Activated CD4-positive, alpha-beta T cell treated with anti-CD3 and anti-CD28 coated beads, Interleukin-2, Interleukin-4, amounts not matched to agents 100 ng/mL and 50 ng/mL, durations not matched to agents 16 hours and 8 hours (primary cell): ENCODE measurements at regions not wholly inside any gene's neighbourhood (a gene's known extent, or its start where the extent isn't known, plus 50 kb on each side); places are given as distances from the start of the nearest gene placed in this dataset.

ENCODE experiments used
- DNase-seq: peaks from one replicate; pipeline ENCODE4 v3.0.0-alpha.2; 2020; ENCODE audit warnings: low spot score

GRCh38 chr20:2237059-2237458 is 58.7 kb upstream of the TGM3 start:
- no peak for DNase-seq

- DNase-seq, result no peak
Measured at GRCh38 chr20:2238601-2239000, 57.2 kb upstream of the TGM3 start.

- no peak for DNase-seq
Measured at GRCh38 chr20:2240835-2241234, 55.0 kb upstream of the TGM3 start.

GRCh38 chr20:2242678-2243077 is 53.1 kb upstream of the TGM3 start:
- no peak for DNase-seq

GRCh38 chr20:2244523-2244922 is 51.3 kb upstream of the TGM3 start:
- DNase-seq, result no peak

GRCh38 chr20:2244993-2245392 is 50.8 kb upstream of the TGM3 start:
- DNase-seq, result no peak

GRCh38 chr20:2245637-2246036 is 50.2 kb upstream of the TGM3 start:
- no peak for DNase-seq
